ENCODE measurements at regions not wholly inside any gene's neighbourhood (a gene's known extent, or its start where the extent isn't known, plus 50 kb on each side); places are given as distances from the start of the nearest gene placed in this dataset.

GRCh38 chr20:56111961-56112730 is 106.8 kb upstream of the CBLN4 start:
- Histone ChIP-seq H3K27me3 (ENCODE audit: control insufficient read depth in 2 of 2, insufficient read depth in 2 of 2, low read length in 2 of 2) (no peaks in the 10 kb centered on the region), H3K9me3 (ENCODE audit: control insufficient read depth in 2 of 3, low read length in 3 of 3) (no peaks in the 10 kb centered on the region), H3K4me3 (ENCODE audit: low read length) (no peak overlapping the region), H3K4me1 (ENCODE audit: control insufficient read depth in 2 of 2, insufficient read depth in 2 of 2, low read length in 2 of 2) (no peaks in the 10 kb centered on the region), H3K27ac (ENCODE audit: low read depth, low read length) (no peak overlapping the region), H3K36me3 (ENCODE audit: control insufficient read depth in 2 of 3, insufficient read depth in 3 of 3, low read length in 3 of 3) (no peaks in the 10 kb centered on the region)
- Mint-ChIP-seq H3K36me3 (no peaks in the 10 kb centered on the region), H3K9me3 (peaks cover 0 to 23% (median 7%) of the 10 kb centered on the region in 11 donors), H3K4me1 (no peaks in the 10 kb centered on the region), H3K27ac (no peak overlapping the region), H3K4me3 (no peak overlapping the region), H3K27me3 (peaks cover 0 to 6% (median 0%) of the 10 kb centered on the region in 5 donors)
- ChIA-PET CTCF (no interaction called here), POLR2A (no interaction called here)
- ATAC-seq, result no peak
- no peak for DNase-seq
- intact Hi-C loops (cut with micrococcal nuclease), result loop anchor here in 1 of 2 donors (10.0 kb wide), 1 partner anchor 417 kb away; no protein-coding TSS in a partner anchor

DNA sequence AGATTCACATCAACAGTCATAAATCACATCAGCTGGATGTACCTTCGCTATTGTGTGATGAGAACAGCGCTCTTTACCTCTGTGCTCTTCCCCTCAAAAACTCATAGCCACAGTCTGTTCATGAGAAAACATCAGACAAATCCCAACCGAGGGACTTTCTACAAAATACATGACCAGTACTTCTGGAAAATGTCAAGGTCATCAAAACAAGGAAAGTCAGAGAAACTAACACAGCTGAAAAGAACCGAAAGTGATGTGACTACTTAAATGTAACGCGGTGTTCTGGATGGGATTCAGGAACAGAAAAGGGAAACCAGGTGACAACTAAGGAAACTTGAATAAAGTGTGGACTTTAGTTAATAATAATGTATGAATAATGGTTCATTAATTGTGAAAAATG is 112.0 kb upstream of the CBLN4 start:
- Histone ChIP-seq H3K4me1 (ENCODE audit: control insufficient read depth in 2 of 2, insufficient read depth in 2 of 2, low read length in 2 of 2) (no peaks in the 10 kb centered on the region), H3K36me3 (ENCODE audit: control insufficient read depth in 2 of 3, insufficient read depth in 3 of 3, low read length in 3 of 3) (no peaks in the 10 kb centered on the region), H3K9me3 (ENCODE audit: control insufficient read depth in 2 of 3, low read length in 3 of 3) (no peaks in the 10 kb centered on the region), H3K27ac (ENCODE audit: low read depth, low read length) (no peak overlapping the region), H3K27me3 (ENCODE audit: control insufficient read depth in 2 of 2, insufficient read depth in 2 of 2, low read length in 2 of 2) (no peaks in the 10 kb centered on the region), H3K4me3 (ENCODE audit: low read length) (no peak overlapping the region)
- DNase-seq (no peak), ATAC-seq (no peak)
- no peak overlapping the region for H3K27ac Mint-ChIP-seq
- H3K9me3 Mint-ChIP-seq, result peaks cover 0 to 16% (median 4%) of the 10 kb centered on the region in 11 donors
- H3K27me3 Mint-ChIP-seq, result peaks cover 0 to 7% (median 0%) of the 10 kb centered on the region in 5 donors
- intact Hi-C loops (cut with micrococcal nuclease), result loop anchor here in 1 of 2 donors (10.0 kb wide), 1 partner anchor 423 kb away; no protein-coding TSS in a partner anchor
- no peaks in the 10 kb centered on the region for H3K36me3 Mint-ChIP-seq
- no peaks in the 10 kb centered on the region for H3K4me1 Mint-ChIP-seq
- ChIA-PET POLR2A (no interaction called here), CTCF (no interaction called here)
- no peak overlapping the region for H3K4me3 Mint-ChIP-seq

DNA sequence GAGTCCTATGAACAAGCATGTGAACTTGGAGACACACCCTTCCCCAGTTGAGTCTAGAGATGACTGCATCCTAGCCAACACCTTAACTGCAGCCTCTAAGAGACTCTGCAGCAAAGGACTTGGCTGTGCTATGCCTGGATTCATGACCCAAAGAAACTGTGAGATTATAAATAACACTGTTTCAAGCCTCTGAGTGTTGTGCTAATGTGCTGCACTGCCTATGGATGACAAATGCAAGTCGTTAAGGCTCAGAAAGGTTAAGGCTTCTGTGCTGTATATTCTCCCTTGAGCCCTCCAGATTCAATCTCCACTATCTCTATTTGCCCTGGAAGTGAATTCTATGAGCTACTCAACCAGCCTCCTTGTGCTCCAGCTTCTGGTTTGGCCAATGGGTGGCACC is 116.5 kb upstream of the CBLN4 start:
- intact Hi-C loops (cut with micrococcal nuclease), result no loop called here
- Histone ChIP-seq H3K4me3 (ENCODE audit: low read length) (no peak overlapping the region), H3K9me3 (ENCODE audit: control insufficient read depth in 2 of 3, low read length in 3 of 3) (no peaks in the 10 kb centered on the region), H3K4me1 (ENCODE audit: control insufficient read depth in 2 of 2, insufficient read depth in 2 of 2, low read length in 2 of 2) (no peaks in the 10 kb centered on the region), H3K27me3 (ENCODE audit: control insufficient read depth in 2 of 2, insufficient read depth in 2 of 2, low read length in 2 of 2) (no peaks in the 10 kb centered on the region), H3K27ac (ENCODE audit: low read depth, low read length) (no peak overlapping the region), H3K36me3 (ENCODE audit: control insufficient read depth in 2 of 3, insufficient read depth in 3 of 3, low read length in 3 of 3) (no peaks in the 10 kb centered on the region)
- Mint-ChIP-seq H3K4me1 (no peaks in the 10 kb centered on the region), H3K27me3 (peaks cover 0 to 7% (median 0%) of the 10 kb centered on the region in 5 donors), H3K4me3 (no peak overlapping the region), H3K36me3 (no peaks in the 10 kb centered on the region), H3K27ac (no peak overlapping the region), H3K9me3 (peaks cover 0 to 15% (median 9%) of the 10 kb centered on the region in 11 donors)
- ChIA-PET POLR2A (no interaction called here), CTCF (no interaction called here)
- DNase-seq (no peak), ATAC-seq (no peak)

GRCh38 chr20:56143759-56144158 is 104.8 kb upstream of the MC3R start:
- no peaks in the 10 kb centered on the region for H3K4me1 Mint-ChIP-seq
- no peak overlapping the region for H3K27ac Mint-ChIP-seq
- Histone ChIP-seq H3K4me1 (ENCODE audit: control insufficient read depth in 2 of 2, insufficient read depth in 2 of 2, low read length in 2 of 2) (no peaks in the 10 kb centered on the region), H3K4me3 (ENCODE audit: low read length) (no peak overlapping the region), H3K27me3 (ENCODE audit: control insufficient read depth in 2 of 2, insufficient read depth in 2 of 2, low read length in 2 of 2) (no peaks in the 10 kb centered on the region), H3K36me3 (ENCODE audit: control insufficient read depth in 2 of 3, insufficient read depth in 3 of 3, low read length in 3 of 3) (no peaks in the 10 kb centered on the region), H3K9me3 (ENCODE audit: control insufficient read depth in 2 of 3, low read length in 3 of 3) (peaks cover 0 to 8% (median 0%) of the 10 kb centered on the region in 3 experiments), H3K27ac (ENCODE audit: low read depth, low read length) (no peak overlapping the region)
- DNase-seq (no peak), ATAC-seq (no peak)
- peaks cover 0 to 23% (median 12%) of the 10 kb centered on the region in 5 donors for H3K27me3 Mint-ChIP-seq
- H3K36me3 Mint-ChIP-seq, result no peaks in the 10 kb centered on the region
- intact Hi-C loops (cut with micrococcal nuclease), result no loop called here
- CTCF ChIA-PET, result no interaction called here
- peaks cover 6 to 28% (median 15%) of the 10 kb centered on the region in 11 donors for H3K9me3 Mint-ChIP-seq
- POLR2A ChIA-PET, result no interaction called here
- H3K4me3 Mint-ChIP-seq, result no peak overlapping the region

DNA sequence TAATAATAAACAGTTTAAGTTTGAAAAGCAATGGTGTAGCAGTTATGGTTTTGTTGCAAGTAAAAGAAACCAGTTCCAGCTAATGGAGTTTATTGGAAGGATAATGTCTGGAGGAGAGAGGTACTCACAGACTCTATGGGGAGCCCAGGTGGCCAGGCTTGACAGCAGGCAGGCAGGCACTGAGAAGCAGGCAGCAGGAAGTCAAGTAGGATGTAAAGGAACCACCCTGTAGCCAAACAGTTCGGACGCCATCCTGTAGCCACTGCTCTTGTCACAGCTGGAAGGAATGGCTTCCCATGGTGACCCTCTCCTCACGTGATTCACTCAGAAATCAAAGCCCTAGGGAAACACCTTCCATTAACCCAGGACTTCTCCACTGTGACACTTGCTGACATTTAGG is 96.7 kb upstream of the MC3R start:
- intact Hi-C loops (cut with micrococcal nuclease), result no loop called here
- no peak overlapping the region for H3K27ac Mint-ChIP-seq
- H3K27me3 Mint-ChIP-seq, result peaks cover 0 to 27% (median 18%) of the 10 kb centered on the region in 5 donors
- Histone ChIP-seq H3K27me3 (ENCODE audit: control insufficient read depth in 2 of 2, insufficient read depth in 2 of 2, low read length in 2 of 2) (no peaks in the 10 kb centered on the region), H3K9me3 (ENCODE audit: control insufficient read depth in 2 of 3, low read length in 3 of 3) (no peaks in the 10 kb centered on the region), H3K4me3 (ENCODE audit: low read length) (no peak overlapping the region), H3K27ac (ENCODE audit: low read depth, low read length) (no peak overlapping the region), H3K4me1 (ENCODE audit: control insufficient read depth in 2 of 2, insufficient read depth in 2 of 2, low read length in 2 of 2) (no peaks in the 10 kb centered on the region), H3K36me3 (ENCODE audit: control insufficient read depth in 2 of 3, insufficient read depth in 3 of 3, low read length in 3 of 3) (no peaks in the 10 kb centered on the region)
- ATAC-seq (no peak), DNase-seq (no peak)
- H3K36me3 Mint-ChIP-seq, result no peaks in the 10 kb centered on the region
- ChIA-PET POLR2A (no interaction called here), CTCF (interaction anchor here (0.7 kb wide), 1 partner anchor 574 kb away, joined by 3 read pairs; no protein-coding TSS in a partner anchor)
- peaks cover 0 to 3% (median 0%) of the 10 kb centered on the region in 7 donors for H3K4me1 Mint-ChIP-seq
- no peak overlapping the region for H3K4me3 Mint-ChIP-seq
- H3K9me3 Mint-ChIP-seq, result peaks cover 0 to 9% (median 4%) of the 10 kb centered on the region in 11 donors

DNA sequence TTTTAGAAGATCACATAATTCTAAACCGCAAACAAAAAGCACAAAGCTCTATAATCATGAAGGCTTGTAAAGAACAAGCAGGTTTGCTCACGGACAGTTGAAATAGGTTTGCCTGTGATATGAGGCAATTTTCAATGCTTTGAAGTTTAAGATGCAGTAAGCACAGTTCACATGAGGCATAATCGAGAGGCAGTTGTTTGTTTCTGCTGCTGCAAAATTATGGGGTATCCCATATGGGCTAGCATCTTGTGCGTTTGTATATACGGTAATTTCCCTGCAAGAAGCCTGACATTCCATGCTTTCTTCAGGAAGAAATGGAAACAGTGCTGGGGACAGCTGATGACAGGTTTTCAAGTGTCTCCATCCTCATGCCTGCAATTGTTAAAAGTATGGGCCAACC is 94.6 kb upstream of the MC3R start:
- Histone ChIP-seq H3K27me3 (ENCODE audit: control insufficient read depth in 2 of 2, insufficient read depth in 2 of 2, low read length in 2 of 2) (no peaks in the 10 kb centered on the region), H3K4me3 (ENCODE audit: low read length) (no peak overlapping the region), H3K9me3 (ENCODE audit: control insufficient read depth in 2 of 3, low read length in 3 of 3) (no peaks in the 10 kb centered on the region), H3K36me3 (ENCODE audit: control insufficient read depth in 2 of 3, insufficient read depth in 3 of 3, low read length in 3 of 3) (no peaks in the 10 kb centered on the region), H3K4me1 (ENCODE audit: control insufficient read depth in 2 of 2, insufficient read depth in 2 of 2, low read length in 2 of 2) (no peaks in the 10 kb centered on the region), H3K27ac (ENCODE audit: low read depth, low read length) (no peak overlapping the region)
- Mint-ChIP-seq H3K27ac (no peak overlapping the region), H3K36me3 (no peaks in the 10 kb centered on the region), H3K9me3 (peaks cover 0 to 7% (median 0%) of the 10 kb centered on the region in 11 donors), H3K4me1 (peaks cover 0 to 3% (median 0%) of the 10 kb centered on the region in 7 donors), H3K4me3 (no peak overlapping the region), H3K27me3 (peaks cover 0 to 15% (median 7%) of the 10 kb centered on the region in 5 donors)
- POLR2A ChIA-PET, result no interaction called here
- CTCF ChIA-PET, result no interaction called here
- intact Hi-C loops (cut with micrococcal nuclease), result no loop called here
- DNase-seq, result no peak
- ATAC-seq, result no peak

DNA sequence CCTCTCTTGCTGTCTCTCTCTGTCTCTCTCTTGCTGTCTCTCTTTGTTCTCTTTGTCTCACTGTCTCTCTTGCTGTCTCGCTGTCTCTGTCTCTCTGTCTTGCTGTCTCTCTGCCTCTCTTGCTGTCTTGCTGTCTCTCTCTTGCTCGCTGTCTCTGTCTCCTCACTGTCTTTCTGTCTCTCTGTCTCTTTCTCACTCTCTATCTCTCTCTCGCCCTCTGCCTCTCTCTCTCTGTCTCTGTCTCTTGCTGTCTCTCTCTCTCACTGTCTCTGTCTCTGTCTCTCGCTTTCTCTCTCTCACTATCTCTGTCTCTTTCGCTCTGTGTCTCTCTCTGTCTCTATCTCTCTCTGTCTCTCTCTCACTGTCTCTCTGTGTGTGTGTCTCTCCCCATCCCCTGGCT is 92.9 kb upstream of the MC3R start:
- intact Hi-C loops (cut with micrococcal nuclease), result no loop called here
- peaks cover 0 to 7% (median 0%) of the 10 kb centered on the region in 11 donors for H3K9me3 Mint-ChIP-seq
- Histone ChIP-seq H3K4me3 (ENCODE audit: low read length) (no peak overlapping the region), H3K27ac (ENCODE audit: low read depth, low read length) (no peak overlapping the region), H3K36me3 (ENCODE audit: control insufficient read depth in 2 of 3, insufficient read depth in 3 of 3, low read length in 3 of 3) (no peaks in the 10 kb centered on the region), H3K4me1 (ENCODE audit: control insufficient read depth in 2 of 2, insufficient read depth in 2 of 2, low read length in 2 of 2) (no peaks in the 10 kb centered on the region), H3K9me3 (ENCODE audit: control insufficient read depth in 2 of 3, low read length in 3 of 3) (no peaks in the 10 kb centered on the region), H3K27me3 (ENCODE audit: control insufficient read depth in 2 of 2, insufficient read depth in 2 of 2, low read length in 2 of 2) (no peaks in the 10 kb centered on the region)
- CTCF ChIA-PET, result no interaction called here
- no peak overlapping the region for H3K4me3 Mint-ChIP-seq
- H3K36me3 Mint-ChIP-seq, result no peaks in the 10 kb centered on the region
- ATAC-seq, result no peak
- POLR2A ChIA-PET, result no interaction called here
- H3K27ac Mint-ChIP-seq, result no peak overlapping the region
- peaks cover 0 to 28% (median 8%) of the 10 kb centered on the region in 5 donors for H3K27me3 Mint-ChIP-seq
- H3K4me1 Mint-ChIP-seq, result peaks cover 0 to 3% (median 0%) of the 10 kb centered on the region in 7 donors
- no peak for DNase-seq
